Keratinocyte (primary cell): ENCODE measurements at regions not wholly inside any gene's neighbourhood (a gene's known extent, or its start where the extent isn't known, plus 50 kb on each side); places are given as distances from the start of the nearest gene placed in this dataset.

Experiments
- DNase-seq: peaks from one replicate; pipeline ENCODE4 v3.0.0-alpha.2; 2011; ENCODE audit warnings: low read depth, missing footprints, low spot score
- FAIRE-seq: peaks from 2 replicates; lab custom pipeline; 2011; peaks lifted over from hg19 to GRCh38; lab: Jason Lieb, UNC
- H2AFZ ChIP-seq: 2 replicates; pipeline ENCODE4 v1.6.0; 2012; ENCODE audit warnings: low read length, control low read depth, inconsistent platforms; ENCODE audit not compliant: control insufficient read depth
- H3K27ac ChIP-seq: 2 replicates; pipeline ENCODE4 v1.5.1; 2011; ENCODE audit warnings: low read length; ENCODE audit not compliant: control insufficient read depth, insufficient read depth
- H3K27me3 ChIP-seq: 3 replicates; pipeline ENCODE4 v1.6.0; 2011; ENCODE audit warnings: low read length; ENCODE audit not compliant: control insufficient read depth, insufficient read depth; ENCODE audit errors: extremely low read depth
- H3K36me3 ChIP-seq, 2 experiments: 2 replicates in 1 of 2; 3 replicates in 1 of 2; pipeline ENCODE4 v1.5.1; 2011; ENCODE audit warnings: low read length in 2 of 2, mild to moderate bottlenecking in 1 of 2; ENCODE audit not compliant: control insufficient read depth in 2 of 2, insufficient read depth in 2 of 2; ENCODE audit errors: extremely low read depth in 1 of 2
- H3K4me1 ChIP-seq: 3 replicates; pipeline ENCODE4 v1.5.1; 2011; ENCODE audit warnings: low read length; ENCODE audit not compliant: control insufficient read depth, insufficient read depth; ENCODE audit errors: extremely low read depth
- H3K4me2 ChIP-seq: 3 replicates; pipeline ENCODE4 v1.6.0; 2011; ENCODE audit warnings: low read depth, low read length; ENCODE audit not compliant: control insufficient read depth, insufficient read depth; ENCODE audit errors: extremely low read depth
- H3K4me3 ChIP-seq, 3 experiments: fragments of 200-600 bp in 1 of 3; sonication (generic) in 1 of 3; 2 replicates in 2 of 3; 3 replicates in 1 of 3; pipeline ENCODE4 v1.5.1; 2011 to 2016; ENCODE audit warnings: low read length in 3 of 3, mild to moderate bottlenecking in 3 of 3, control low read depth in 2 of 3, inconsistent platforms in 1 of 3, low read depth in 1 of 3, mixed read lengths in 1 of 3, mixed run types in 1 of 3, moderate library complexity in 1 of 3; ENCODE audit not compliant: control insufficient read depth in 2 of 3, insufficient read depth in 2 of 3; ENCODE audit errors: extremely low read depth in 1 of 3
- H3K79me2 ChIP-seq: 2 replicates; pipeline ENCODE4 v1.6.0; 2012; ENCODE audit warnings: low read length; ENCODE audit not compliant: control insufficient read depth, insufficient read depth
- H3K9ac ChIP-seq: 3 replicates; pipeline ENCODE4 v1.6.0; 2011; ENCODE audit warnings: low read length; ENCODE audit not compliant: control insufficient read depth, insufficient read depth; ENCODE audit errors: extremely low read depth
- H3K9me1 ChIP-seq: 3 replicates; pipeline ENCODE4 v1.6.0; 2011; ENCODE audit warnings: low read length; ENCODE audit not compliant: control insufficient read depth, insufficient read depth; ENCODE audit errors: extremely low read depth
- H3K9me3 ChIP-seq: 2 replicates; pipeline ENCODE4 v1.5.1; 2012; ENCODE audit warnings: low read depth, low read length; ENCODE audit not compliant: control insufficient read depth
- H4K20me1 ChIP-seq: 3 replicates; pipeline ENCODE4 v1.6.0; 2011; ENCODE audit warnings: low read length; ENCODE audit not compliant: control insufficient read depth, insufficient read depth; ENCODE audit errors: extremely low read depth
- EZH2 ChIP-seq: IDR thresholded peaks from one replicate; pipeline ENCODE4 v1.6.1; 2012; ENCODE audit warnings: inconsistent platforms, mild to moderate bottlenecking, low read length, moderate library complexity
- dilution Hi-C: fragments of 300-500 bp; cut with MboI; formaldehyde crosslinking; loops from one replicate; pipeline ENCODE4 v1.7.0; 2020; ENCODE audit warnings: low sequenced_read_pairs; ENCODE audit not compliant: extremely low pct_ligation_motif_present
- TF ChIP-seq, protein P1 (sequence below), 3 experiments: IDR thresholded peaks in 1 of 3; conservative IDR thresholded peaks in 1 of 3; optimal IDR thresholded peaks in 1 of 3; 2 replicates in 2 of 3; 3 replicates in 1 of 3; pipeline versions ENCODE3 to v1.5.1; 2011; ENCODE audit warnings: low read length in 3 of 3, mild to moderate bottlenecking in 3 of 3, moderate library complexity in 2 of 3, control low read depth in 1 of 3, inconsistent platforms in 1 of 3; ENCODE audit not compliant: insufficient read depth in 2 of 3; ENCODE audit errors: extremely low read depth in 1 of 3

DNA sequence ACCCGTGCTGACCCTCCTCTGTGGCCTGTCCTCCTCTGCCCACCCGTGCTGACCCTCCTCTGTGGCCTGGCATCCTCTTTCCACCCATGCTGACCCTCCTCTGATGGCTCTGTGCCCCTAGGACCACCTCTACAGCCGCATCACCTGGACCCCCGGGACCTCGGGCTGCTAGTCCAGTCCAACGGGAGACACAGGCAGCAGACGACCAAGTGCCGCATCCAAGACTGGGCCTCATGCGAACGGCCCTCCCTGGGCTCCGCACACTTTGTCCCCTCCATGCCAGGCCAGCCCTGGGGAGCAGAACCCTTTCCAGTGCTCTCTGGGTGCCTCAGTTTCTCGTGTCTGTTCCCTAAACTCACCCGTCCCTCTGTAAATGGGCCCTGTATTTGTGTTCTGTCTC lies 107.2 kb upstream of the RNF32 start:
- Histone ChIP-seq H3K4me2 (no peak overlapping the region), H3K79me2 (no peaks in the 10 kb centered on the region), H3K9me3 (no peaks in the 10 kb centered on the region), H3K4me1 (no peaks in the 10 kb centered on the region), H4K20me1 (no peaks in the 10 kb centered on the region), H3K36me3 (no peaks in the 10 kb centered on the region), H3K27me3 (no peaks in the 10 kb centered on the region), H2AFZ (no peak overlapping the region), H3K4me3 (no peak overlapping the region), H3K27ac (no peak overlapping the region), H3K9me1 (no peaks in the 10 kb centered on the region), H3K9ac (no peak overlapping the region)
- dilution Hi-C loops, result no loop called here
- FAIRE-seq, result no peak
- TF ChIP-seq, protein P1, sequence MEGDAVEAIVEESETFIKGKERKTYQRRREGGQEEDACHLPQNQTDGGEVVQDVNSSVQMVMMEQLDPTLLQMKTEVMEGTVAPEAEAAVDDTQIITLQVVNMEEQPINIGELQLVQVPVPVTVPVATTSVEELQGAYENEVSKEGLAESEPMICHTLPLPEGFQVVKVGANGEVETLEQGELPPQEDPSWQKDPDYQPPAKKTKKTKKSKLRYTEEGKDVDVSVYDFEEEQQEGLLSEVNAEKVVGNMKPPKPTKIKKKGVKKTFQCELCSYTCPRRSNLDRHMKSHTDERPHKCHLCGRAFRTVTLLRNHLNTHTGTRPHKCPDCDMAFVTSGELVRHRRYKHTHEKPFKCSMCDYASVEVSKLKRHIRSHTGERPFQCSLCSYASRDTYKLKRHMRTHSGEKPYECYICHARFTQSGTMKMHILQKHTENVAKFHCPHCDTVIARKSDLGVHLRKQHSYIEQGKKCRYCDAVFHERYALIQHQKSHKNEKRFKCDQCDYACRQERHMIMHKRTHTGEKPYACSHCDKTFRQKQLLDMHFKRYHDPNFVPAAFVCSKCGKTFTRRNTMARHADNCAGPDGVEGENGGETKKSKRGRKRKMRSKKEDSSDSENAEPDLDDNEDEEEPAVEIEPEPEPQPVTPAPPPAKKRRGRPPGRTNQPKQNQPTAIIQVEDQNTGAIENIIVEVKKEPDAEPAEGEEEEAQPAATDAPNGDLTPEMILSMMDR (optimal IDR thresholded peaks at IDR 0.05 in 1 of 3, IDR thresholded peaks at IDR 0.05 in 1 of 3, conservative IDR thresholded peaks at IDR 0.05 in 1 of 3; ENCODE audit: extremely low read depth in 1 of 3, insufficient read depth in 2 of 3, low read length in 3 of 3), result no peak
- DNase-seq, result no peak

DNA sequence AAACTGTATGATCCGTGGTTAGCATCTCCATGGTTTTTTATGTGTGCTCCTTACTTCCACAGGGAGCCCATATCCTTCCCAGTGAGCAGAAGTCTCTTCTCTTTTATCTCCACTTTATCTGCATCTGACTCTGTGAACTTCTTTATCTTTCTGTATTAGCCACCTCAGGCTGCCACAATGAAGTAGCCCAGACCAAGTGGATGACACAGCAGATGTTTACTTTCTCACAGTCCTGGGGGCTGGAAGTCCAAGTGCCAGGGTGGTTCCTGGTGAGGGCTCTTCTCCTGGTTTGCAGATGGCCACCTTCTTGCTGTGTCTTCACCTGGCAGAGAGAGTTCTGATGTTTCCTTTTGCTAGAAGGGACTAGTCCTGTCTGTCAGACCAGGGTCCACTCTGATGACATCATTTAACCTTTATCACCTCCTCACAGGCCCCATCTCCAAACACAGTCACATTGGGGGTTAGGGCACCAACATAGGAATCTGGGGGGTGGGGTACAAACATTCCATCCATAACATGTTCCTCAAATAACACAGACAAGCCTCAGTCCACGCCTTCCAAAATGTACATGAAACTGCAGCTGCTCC lies 108.5 kb upstream of the RNF32 start:
- dilution Hi-C loops, result no loop called here

More for the DNA sequence above, 108.5 kb upstream of the RNF32 start:
- no peak overlapping the region for H3K9ac ChIP-seq
- no peaks in the 10 kb centered on the region for H3K36me3 ChIP-seq
- no peaks in the 10 kb centered on the region for H3K4me1 ChIP-seq
- H3K9me3 ChIP-seq, result no peaks in the 10 kb centered on the region
- no peak for FAIRE-seq
- no peak overlapping the region for H3K4me3 ChIP-seq
- no peak overlapping the region for H2AFZ ChIP-seq
- H4K20me1 ChIP-seq, result no peaks in the 10 kb centered on the region
- no peak overlapping the region for H3K27ac ChIP-seq
- no peaks in the 10 kb centered on the region for H3K27me3 ChIP-seq
- H3K4me2 ChIP-seq, result no peak overlapping the region
- H3K9me1 ChIP-seq, result no peaks in the 10 kb centered on the region
- H3K79me2 ChIP-seq, result no peaks in the 10 kb centered on the region
- TF ChIP-seq, protein P1 (optimal IDR thresholded peaks at IDR 0.05 in 1 of 3, IDR thresholded peaks at IDR 0.05 in 1 of 3, conservative IDR thresholded peaks at IDR 0.05 in 1 of 3; ENCODE audit: extremely low read depth in 1 of 3, insufficient read depth in 2 of 3, low read length in 3 of 3), result no peak
- TF ChIP-seq EZH2, result no peak
- no peak for DNase-seq
